Vagina (tissue), 2 donors: ENCODE measurements at regions not wholly inside any gene's neighbourhood (a gene's known extent, or its start where the extent isn't known, plus 50 kb on each side); places are given as distances from the start of the nearest gene placed in this dataset.

Experiments
- DNase-seq, 2 donors: peaks; one replicate each; pipeline ENCODE4 v3.0.0-alpha.2; 2017; ENCODE audit errors: extremely low spot score in 2 of 2
- H3K27ac ChIP-seq: fragments of 200-600 bp; sonication (generic); one replicate; pipeline ENCODE4 v1.5.1; 2019
- H3K27me3 ChIP-seq: fragments of 200-600 bp; sonication (generic); one replicate; pipeline ENCODE4 v1.5.1; 2019
- H3K36me3 ChIP-seq, 2 donors: fragments of 200-600 bp; sonication (generic); one replicate each; pipeline ENCODE4 v1.5.1; 2017 to 2019
- H3K4me1 ChIP-seq: fragments of 200-600 bp; sonication (generic); one replicate; pipeline ENCODE4 v1.5.1; 2019
- H3K4me3 ChIP-seq, 2 donors: fragments of 200-600 bp; sonication (generic); 1 replicate in 1 of 2; 2 replicates in 1 of 2; pipeline ENCODE4 v1.5.1; 2016 to 2019
- H3K9me3 ChIP-seq: fragments of 200-600 bp; sonication (generic); one replicate; pipeline ENCODE4 v1.5.1; 2019
- POLR2A ChIP-seq, 2 donors: fragments of 450-650 bp; IDR thresholded peaks; one replicate each; pipeline ENCODE4 v1.6.1; 2017; ENCODE audit warnings: antibody characterized with exemption in 2 of 2, mild to moderate bottlenecking in 2 of 2, moderate library complexity in 2 of 2
- POLR2AphosphoS5 ChIP-seq, 2 donors: sonication (generic); formaldehyde crosslinking; IDR thresholded peaks; one replicate each; pipeline ENCODE4 v1.9.0; 2017; ENCODE audit warnings: antibody characterized with exemption in 2 of 2, mild to moderate bottlenecking in 2 of 2, low read depth in 1 of 2; ENCODE audit not compliant: insufficient read depth in 1 of 2
- intact Hi-C: fragments of 100-400 bp; cut with DNase I; formaldehyde crosslinking; loops from one replicate; pipeline ENCODE4 v1.15.1; 2023
- TF ChIP-seq, protein P1 (sequence below), 3 experiments: fragments of 450-650 bp in 2 of 3; fragments of 200-600 bp in 1 of 3; sonication (generic) in 1 of 3; IDR thresholded peaks; one replicate each; pipeline ENCODE4 v1.5.1; 2017 to 2019; ENCODE audit warnings: antibody characterized with exemption in 3 of 3, mild to moderate bottlenecking in 2 of 3, moderate library complexity in 2 of 3

DNA sequence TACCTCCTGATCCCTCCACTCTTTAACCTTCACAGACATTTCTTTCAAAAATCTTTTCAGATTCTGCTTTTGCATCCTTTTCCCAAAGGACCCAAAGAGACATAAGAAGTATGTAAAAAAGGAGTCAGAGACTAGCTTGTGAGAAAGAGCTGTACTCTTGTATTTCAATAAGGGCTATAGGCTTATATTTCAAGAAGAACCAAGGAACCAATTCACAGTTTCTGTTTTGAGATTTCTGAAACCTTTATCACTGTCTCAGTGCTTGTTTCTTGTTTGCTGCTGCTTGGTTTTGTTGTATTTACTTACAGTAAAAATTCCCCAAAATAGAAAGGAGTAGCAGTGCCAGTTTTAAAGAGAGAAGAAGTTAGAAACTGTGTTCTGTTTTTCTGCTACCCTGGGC is 461.6 kb upstream of the ID4 start:
- intact Hi-C loops: no loop called here
- H3K9me3 ChIP-seq: no peaks in the 10 kb centered on the region
- H3K4me3 ChIP-seq: no peak overlapping the region
- no peaks in the 10 kb centered on the region for H3K36me3 ChIP-seq
- no peaks in the 10 kb centered on the region for H3K27me3 ChIP-seq
- no peak for DNase-seq
- H3K4me1 ChIP-seq: peaks cover 12% of the 10 kb centered on the region
- no peak for TF ChIP-seq POLR2AphosphoS5 (IDR thresholded peaks at IDR 0.05; ENCODE audit: insufficient read depth in 1 of 2, low read depth in 1 of 2)
- TF ChIP-seq, protein P1, sequence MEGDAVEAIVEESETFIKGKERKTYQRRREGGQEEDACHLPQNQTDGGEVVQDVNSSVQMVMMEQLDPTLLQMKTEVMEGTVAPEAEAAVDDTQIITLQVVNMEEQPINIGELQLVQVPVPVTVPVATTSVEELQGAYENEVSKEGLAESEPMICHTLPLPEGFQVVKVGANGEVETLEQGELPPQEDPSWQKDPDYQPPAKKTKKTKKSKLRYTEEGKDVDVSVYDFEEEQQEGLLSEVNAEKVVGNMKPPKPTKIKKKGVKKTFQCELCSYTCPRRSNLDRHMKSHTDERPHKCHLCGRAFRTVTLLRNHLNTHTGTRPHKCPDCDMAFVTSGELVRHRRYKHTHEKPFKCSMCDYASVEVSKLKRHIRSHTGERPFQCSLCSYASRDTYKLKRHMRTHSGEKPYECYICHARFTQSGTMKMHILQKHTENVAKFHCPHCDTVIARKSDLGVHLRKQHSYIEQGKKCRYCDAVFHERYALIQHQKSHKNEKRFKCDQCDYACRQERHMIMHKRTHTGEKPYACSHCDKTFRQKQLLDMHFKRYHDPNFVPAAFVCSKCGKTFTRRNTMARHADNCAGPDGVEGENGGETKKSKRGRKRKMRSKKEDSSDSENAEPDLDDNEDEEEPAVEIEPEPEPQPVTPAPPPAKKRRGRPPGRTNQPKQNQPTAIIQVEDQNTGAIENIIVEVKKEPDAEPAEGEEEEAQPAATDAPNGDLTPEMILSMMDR (IDR thresholded peaks at IDR 0.05): no peak
- H3K27ac ChIP-seq: no peak overlapping the region

DNA sequence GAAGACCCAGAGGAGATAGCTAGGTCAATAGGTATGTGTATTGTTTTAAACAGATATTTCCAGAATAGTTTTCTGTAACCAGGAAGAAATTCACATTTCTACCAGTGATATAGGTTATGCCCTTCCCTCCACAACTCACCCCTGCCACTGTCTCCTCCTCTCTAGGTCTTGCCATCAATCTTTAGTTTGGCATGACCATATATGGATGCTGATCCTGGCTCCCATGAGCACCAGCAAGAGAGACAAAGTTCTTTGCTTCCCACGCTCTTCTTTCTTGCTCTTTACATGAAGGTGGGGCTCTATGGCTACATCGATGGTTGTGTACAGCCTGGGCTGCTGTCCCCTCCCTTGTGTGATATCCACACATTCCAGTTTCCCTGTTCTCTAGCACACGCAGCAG is 459.4 kb upstream of the ID4 start:
- DNase-seq: no peak
- no peaks in the 10 kb centered on the region for H3K27me3 ChIP-seq
- intact Hi-C loops: no loop called here
- no peaks in the 10 kb centered on the region for H3K36me3 ChIP-seq
- peaks cover 20% of the 10 kb centered on the region for H3K4me1 ChIP-seq
- H3K9me3 ChIP-seq: no peaks in the 10 kb centered on the region
- no peak overlapping the region for H3K4me3 ChIP-seq
- H3K27ac ChIP-seq: no peak overlapping the region
- TF ChIP-seq POLR2A (IDR thresholded peaks at IDR 0.05) (no peak), POLR2AphosphoS5 (IDR thresholded peaks at IDR 0.05; ENCODE audit: insufficient read depth in 1 of 2, low read depth in 1 of 2) (no peak)
- TF ChIP-seq, protein P1 (IDR thresholded peaks at IDR 0.05): no peak

DNA sequence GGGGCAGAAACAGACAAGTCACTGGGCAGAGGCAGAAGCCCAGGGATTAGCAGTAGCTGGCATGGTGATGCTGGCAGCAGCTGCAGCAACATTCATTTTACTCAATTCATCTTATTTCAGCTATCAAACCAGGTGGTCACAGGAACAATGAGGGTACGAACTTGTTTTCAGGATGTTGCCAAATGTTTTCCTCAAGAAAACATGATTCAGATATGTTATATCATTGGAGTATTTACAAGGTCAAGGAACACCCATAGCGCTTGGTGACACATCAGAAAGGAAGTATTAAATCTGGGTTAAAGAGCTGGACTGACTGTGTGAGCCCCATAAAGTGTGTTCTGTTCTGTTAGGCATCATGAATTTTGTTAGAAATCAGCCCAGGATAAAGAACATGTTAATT is 456.9 kb upstream of the ID4 start:
- no peaks in the 10 kb centered on the region for H3K9me3 ChIP-seq
- DNase-seq: no peak
- TF ChIP-seq, protein P1 (IDR thresholded peaks at IDR 0.05): no peak
- TF ChIP-seq POLR2A (IDR thresholded peaks at IDR 0.05) (no peak), POLR2AphosphoS5 (IDR thresholded peaks at IDR 0.05; ENCODE audit: insufficient read depth in 1 of 2, low read depth in 1 of 2) (peak in 1 of 2 donors; percentile 54)
- no peaks in the 10 kb centered on the region for H3K36me3 ChIP-seq
- H3K27ac ChIP-seq: no peak overlapping the region
- peaks cover 20% of the 10 kb centered on the region for H3K4me1 ChIP-seq
- intact Hi-C loops: no loop called here
- H3K27me3 ChIP-seq: no peaks in the 10 kb centered on the region
- H3K4me3 ChIP-seq: no peak overlapping the region

DNA sequence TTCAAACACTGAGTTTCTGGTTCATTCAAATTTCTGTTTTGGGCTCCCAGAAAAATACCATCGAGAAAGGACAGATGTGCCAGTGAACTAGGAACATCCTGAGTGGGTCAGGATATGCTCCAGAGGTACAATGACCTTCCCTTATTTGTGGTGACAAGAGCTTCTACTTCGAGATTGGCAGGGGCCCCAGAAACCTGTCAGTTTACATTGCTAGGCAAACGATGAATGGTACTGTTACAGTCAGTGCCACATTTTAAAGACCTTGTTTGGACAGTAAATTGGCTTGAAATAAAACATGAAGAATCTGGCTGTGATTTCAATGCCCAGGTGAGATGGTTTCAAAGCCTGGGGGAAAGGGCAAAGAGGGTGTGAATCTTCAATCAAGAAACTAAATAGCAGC is 454.5 kb upstream of the ID4 start:
- Histone ChIP-seq H3K36me3 (no peaks in the 10 kb centered on the region), H3K9me3 (no peaks in the 10 kb centered on the region), H3K27me3 (no peaks in the 10 kb centered on the region), H3K4me1 (peaks cover 20% of the 10 kb centered on the region), H3K27ac (no peak overlapping the region), H3K4me3 (no peak overlapping the region)
- TF ChIP-seq, protein P1 (IDR thresholded peaks at IDR 0.05): no peak
- no peak for TF ChIP-seq POLR2AphosphoS5 (IDR thresholded peaks at IDR 0.05; ENCODE audit: insufficient read depth in 1 of 2, low read depth in 1 of 2)
- TF ChIP-seq POLR2A (IDR thresholded peaks at IDR 0.05): no peak
- no peak for DNase-seq
- intact Hi-C loops: no loop called here

DNA sequence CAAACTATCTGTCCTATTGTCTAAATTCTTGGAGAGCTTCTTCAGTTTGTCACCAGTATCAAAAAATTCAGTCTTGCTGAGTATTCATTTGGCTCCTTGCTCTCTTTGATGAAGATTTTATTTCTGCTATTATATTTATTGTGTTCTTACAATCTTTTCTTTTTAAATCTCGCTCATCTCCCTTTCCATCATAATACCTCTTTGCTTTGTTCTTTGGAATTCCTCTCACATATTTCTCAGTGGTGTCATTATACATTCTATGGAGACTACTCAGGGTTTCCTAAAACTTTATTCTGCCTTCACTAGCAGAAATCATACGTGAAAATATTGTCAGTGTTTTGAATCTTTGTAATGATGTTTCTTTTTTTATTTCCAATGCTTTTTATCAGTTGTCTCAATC is 445.2 kb upstream of the ID4 start:
- H3K9me3 ChIP-seq: no peaks in the 10 kb centered on the region
- no peaks in the 10 kb centered on the region for H3K27me3 ChIP-seq
- DNase-seq: no peak
- no peaks in the 10 kb centered on the region for H3K36me3 ChIP-seq
- no peak overlapping the region for H3K4me3 ChIP-seq
- no peak overlapping the region for H3K27ac ChIP-seq
- no peaks in the 10 kb centered on the region for H3K4me1 ChIP-seq
- intact Hi-C loops: no loop called here
- no peak for TF ChIP-seq POLR2AphosphoS5 (IDR thresholded peaks at IDR 0.05; ENCODE audit: insufficient read depth in 1 of 2, low read depth in 1 of 2)
- TF ChIP-seq, protein P1 (IDR thresholded peaks at IDR 0.05): no peak
